ENCODE measurements at regions not wholly inside any gene's neighbourhood (a gene's known extent, or its start where the extent isn't known, plus 50 kb on each side); places are given as distances from the start of the nearest gene placed in this dataset.

DNA sequence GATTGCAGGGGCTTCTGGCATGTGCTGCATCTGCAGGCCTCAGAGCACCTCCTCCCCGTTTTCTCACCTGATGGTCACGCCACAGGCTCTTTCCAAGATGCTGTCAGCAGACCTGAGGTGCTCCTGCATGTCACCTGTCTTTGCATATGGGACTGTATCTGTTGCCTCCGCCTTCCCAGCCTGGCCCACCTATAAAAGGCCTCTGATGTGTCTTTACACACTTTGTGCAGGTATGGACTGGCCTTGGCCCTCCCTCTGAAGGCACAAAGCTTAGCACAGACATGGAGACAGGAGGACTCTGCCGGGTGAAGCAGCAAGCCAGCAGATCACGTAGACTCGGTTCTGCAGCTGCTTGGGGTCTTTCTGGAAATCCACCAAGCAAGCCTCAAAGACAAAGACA is 220.9 kb upstream of the PPP2R2D start:
- DNase-seq (ENCODE audit: low read depth): no peak
- TF ChIP-seq, protein P1, sequence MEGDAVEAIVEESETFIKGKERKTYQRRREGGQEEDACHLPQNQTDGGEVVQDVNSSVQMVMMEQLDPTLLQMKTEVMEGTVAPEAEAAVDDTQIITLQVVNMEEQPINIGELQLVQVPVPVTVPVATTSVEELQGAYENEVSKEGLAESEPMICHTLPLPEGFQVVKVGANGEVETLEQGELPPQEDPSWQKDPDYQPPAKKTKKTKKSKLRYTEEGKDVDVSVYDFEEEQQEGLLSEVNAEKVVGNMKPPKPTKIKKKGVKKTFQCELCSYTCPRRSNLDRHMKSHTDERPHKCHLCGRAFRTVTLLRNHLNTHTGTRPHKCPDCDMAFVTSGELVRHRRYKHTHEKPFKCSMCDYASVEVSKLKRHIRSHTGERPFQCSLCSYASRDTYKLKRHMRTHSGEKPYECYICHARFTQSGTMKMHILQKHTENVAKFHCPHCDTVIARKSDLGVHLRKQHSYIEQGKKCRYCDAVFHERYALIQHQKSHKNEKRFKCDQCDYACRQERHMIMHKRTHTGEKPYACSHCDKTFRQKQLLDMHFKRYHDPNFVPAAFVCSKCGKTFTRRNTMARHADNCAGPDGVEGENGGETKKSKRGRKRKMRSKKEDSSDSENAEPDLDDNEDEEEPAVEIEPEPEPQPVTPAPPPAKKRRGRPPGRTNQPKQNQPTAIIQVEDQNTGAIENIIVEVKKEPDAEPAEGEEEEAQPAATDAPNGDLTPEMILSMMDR (IDR thresholded peaks at IDR 0.05; ENCODE audit: control insufficient read depth, insufficient read depth, low read depth, low read length, missing control alignments): no peak

DNA sequence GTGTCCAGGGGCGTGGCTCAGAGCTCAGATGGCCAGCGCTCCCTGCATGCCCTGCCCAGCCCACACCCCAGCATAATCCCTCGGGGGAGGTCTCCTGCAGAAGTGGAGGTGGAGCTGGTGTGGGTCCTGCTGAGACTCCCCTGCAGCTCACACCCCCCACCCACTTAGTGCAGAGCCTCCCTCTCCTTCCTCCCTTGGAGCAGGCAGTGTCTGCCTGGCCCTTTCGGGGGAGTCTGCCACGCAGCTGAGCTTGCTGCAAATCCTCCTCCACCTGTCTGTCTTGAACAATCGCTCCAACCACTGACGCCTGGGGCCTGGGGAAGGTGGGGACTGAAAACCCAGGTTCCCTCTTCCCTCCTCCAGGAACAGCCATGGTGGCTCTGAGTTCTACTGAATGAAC is 219.7 kb upstream of the PPP2R2D start:
- DNase-seq (ENCODE audit: low read depth): no peak
- TF ChIP-seq, protein P1 (IDR thresholded peaks at IDR 0.05; ENCODE audit: control insufficient read depth, insufficient read depth, low read depth, low read length, missing control alignments): no peak
- H3K4me3 ChIP-seq (ENCODE audit: control insufficient read depth, low read depth, low read length): no peak overlapping the region

More for the DNA sequence above, 220.9 kb upstream of the PPP2R2D start:
- no peak overlapping the region for H3K4me3 ChIP-seq (ENCODE audit: control insufficient read depth, low read depth, low read length)

DNA sequence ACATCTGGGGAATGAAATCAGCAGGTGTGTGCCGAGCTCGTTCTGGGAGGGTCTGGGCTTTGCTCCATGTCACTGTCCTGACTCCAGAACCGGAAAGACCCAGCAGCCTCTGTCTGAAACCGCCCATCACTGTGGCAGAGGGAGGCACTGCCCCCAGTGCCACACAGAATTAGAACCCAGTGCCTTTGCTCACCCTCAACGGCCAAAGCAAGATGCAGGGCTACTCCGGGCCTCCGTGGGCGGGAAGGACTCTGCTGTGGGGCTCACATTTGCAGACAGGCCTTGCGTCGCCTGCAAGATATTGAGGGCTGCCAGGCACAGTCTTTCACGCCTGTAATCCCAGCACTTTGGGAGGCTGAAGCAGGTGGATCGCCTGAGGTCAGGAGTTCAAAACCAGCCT is 219.2 kb upstream of the PPP2R2D start:
- H3K4me3 ChIP-seq (ENCODE audit: control insufficient read depth, low read depth, low read length): no peak overlapping the region
- TF ChIP-seq, protein P1 (IDR thresholded peaks at IDR 0.05; ENCODE audit: control insufficient read depth, insufficient read depth, low read depth, low read length, missing control alignments): no peak
- DNase-seq (ENCODE audit: low read depth): no peak

DNA sequence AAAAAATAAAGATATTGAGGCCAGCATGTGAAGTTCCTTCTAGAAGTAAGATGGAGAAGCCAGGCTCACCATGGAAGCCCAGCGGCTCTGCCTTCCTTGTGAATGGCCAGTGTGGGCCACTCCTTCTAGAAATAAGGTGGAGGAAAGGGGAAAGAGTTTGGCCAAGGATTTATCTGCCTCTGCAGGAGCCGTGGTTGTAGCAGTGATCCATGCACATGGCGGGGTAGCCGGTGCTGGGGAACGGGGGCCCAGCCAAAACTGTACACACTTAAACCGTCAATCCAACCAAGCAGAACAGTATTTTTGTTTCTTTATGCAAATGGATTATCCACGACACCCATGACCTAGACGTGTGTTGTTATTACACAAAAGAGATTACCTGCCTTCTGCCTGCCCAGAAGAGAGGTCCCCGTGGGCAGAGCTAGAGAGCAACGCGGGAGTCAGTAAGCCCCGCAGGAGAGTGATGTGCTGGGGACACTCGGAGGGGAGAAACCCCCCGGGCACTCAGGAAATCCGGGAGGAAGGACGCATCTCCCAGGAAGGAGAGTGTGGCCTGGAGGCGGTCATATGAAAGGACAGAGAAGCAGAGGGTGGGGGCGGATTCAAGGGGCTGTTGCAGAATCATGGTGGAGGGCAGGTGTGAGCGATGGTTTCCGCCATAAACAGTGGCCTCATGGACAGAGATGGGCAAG is 218.4 kb upstream of the PPP2R2D start:
- DNase-seq (ENCODE audit: low read depth): no peak
- TF ChIP-seq, protein P1 (IDR thresholded peaks at IDR 0.05; ENCODE audit: control insufficient read depth, insufficient read depth, low read depth, low read length, missing control alignments): no peak
- no peak overlapping the region for H3K4me3 ChIP-seq (ENCODE audit: control insufficient read depth, low read depth, low read length)

DNA sequence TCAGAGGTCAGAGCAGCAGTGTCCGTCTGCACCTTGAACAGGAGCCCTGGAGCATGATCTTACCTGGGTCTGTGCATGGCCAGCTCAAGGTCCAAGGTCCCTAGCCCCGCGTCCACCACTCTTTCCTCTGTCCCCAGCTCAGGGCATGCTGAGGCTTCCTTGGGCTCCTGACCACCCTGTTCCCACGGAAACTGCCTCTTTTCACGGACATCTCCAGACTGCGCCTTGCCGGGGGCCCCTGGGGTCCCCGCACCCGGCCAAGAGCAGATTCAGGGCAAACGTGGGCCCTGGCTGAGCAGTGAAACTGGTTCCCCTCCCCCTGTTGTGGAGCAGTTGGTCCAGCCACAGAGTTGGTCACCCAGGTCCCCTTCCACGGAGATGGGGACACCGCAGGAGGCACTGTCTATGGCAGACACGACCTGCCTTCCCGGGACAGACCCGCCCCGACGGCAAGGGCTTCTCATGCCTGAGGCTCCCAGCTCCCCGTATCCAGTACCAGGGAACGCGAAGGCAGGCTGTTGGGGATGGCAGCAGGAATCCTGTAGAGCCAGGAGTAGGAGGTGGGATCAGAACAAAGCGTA is 217.4 kb upstream of the PPP2R2D start:
- TF ChIP-seq, protein P1 (IDR thresholded peaks at IDR 0.05; ENCODE audit: control insufficient read depth, insufficient read depth, low read depth, low read length, missing control alignments): no peak

DNA sequence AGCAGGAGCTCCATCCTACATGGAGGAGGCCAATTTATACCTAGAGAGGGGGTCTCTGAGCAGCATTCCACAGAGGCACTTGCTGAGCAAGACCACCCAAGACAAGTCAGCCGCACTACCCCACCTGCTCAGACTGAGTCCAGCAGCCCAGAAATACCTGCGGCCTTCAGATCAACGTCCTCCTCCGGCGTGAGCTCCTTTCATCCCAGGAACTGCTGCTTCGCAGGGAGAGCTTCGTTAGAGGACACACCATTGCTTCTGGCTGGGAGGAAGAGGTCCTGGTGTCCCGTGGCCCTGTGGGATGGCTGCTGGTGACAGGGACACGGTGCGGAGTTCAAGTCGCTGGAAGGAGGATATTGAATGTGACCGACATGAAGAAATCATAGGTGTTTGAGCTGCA is 216.9 kb upstream of the PPP2R2D start:
- H3K4me3 ChIP-seq (ENCODE audit: control insufficient read depth, low read depth, low read length): no peak overlapping the region
- DNase-seq (ENCODE audit: low read depth): no peak
- TF ChIP-seq, protein P1 (IDR thresholded peaks at IDR 0.05; ENCODE audit: control insufficient read depth, insufficient read depth, low read depth, low read length, missing control alignments): no peak

More for the DNA sequence above, 217.4 kb upstream of the PPP2R2D start:
- no peak overlapping the region for H3K4me3 ChIP-seq (ENCODE audit: control insufficient read depth, low read depth, low read length)
- DNase-seq (ENCODE audit: low read depth): no peak

Data from AG09309 (cell line).